ENCODE measurements at regions not wholly inside any gene's neighbourhood (a gene's known extent, or its start where the extent isn't known, plus 50 kb on each side); places are given as distances from the start of the nearest gene placed in this dataset.
A peak's percentile ranks its signal among the peaks of the same experiment; 100 is the strongest.

DNA sequence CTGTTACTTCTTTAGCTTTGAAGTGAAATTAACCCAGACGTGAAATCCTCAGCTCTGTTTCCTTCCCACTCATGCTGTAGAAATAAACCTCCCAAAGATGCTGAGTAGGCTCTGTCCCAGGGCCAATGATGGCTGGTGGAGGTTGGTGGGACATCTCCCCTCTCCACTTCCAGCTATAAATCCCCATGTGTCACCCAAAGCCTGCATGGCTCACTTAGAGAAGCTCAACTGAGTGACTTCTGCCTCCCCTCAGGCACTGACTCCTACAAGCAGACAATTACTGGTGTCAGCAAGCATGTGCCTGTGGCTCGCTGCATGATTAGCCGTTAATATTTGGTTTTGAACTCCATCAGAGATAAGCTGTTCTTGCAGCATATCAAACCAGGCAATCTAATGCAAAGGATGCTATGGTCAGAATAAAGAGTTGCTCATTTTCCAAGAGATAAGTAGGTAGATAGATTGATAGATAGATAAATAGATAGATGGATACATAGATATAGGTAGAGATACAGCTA lies 569.5 kb upstream of the WWC1 start:
- H3K36me3 Mint-ChIP-seq, result no peaks in the 10 kb centered on the region
- no peak overlapping the region for H3K27ac Mint-ChIP-seq
- no peak for DNase-seq (ENCODE audit: low spot score in 2 of 2)
- ATAC-seq, result no peak
- H3K4me3 Mint-ChIP-seq, result no peak overlapping the region
- H3K9me3 Mint-ChIP-seq, result peaks cover 5% of the 10 kb centered on the region
- H3K4me1 Mint-ChIP-seq, result peaks cover 9% of the 10 kb centered on the region

GRCh38 chr5:167723254-167723871 lies 568.1 kb upstream of the WWC1 start:
- ATAC-seq (peak; percentile 69), DNase-seq (ENCODE audit: low spot score in 2 of 2) (peak; percentile 24 to 65)
- Mint-ChIP-seq H3K36me3 (no peaks in the 10 kb centered on the region), H3K9me3 (peaks cover 5% of the 10 kb centered on the region), H3K4me1 (peaks cover 9% of the 10 kb centered on the region), H3K4me3 (no peak overlapping the region), H3K27ac (no peak overlapping the region)

GRCh38 chr5:167725264-167725663 lies 566.2 kb upstream of the WWC1 start:
- ATAC-seq (no peak), DNase-seq (ENCODE audit: low spot score in 2 of 2) (no peak)
- H3K36me3 Mint-ChIP-seq, result no peaks in the 10 kb centered on the region
- H3K4me1 Mint-ChIP-seq, result peaks cover 9% of the 10 kb centered on the region
- no peak overlapping the region for H3K27ac Mint-ChIP-seq
- H3K4me3 Mint-ChIP-seq, result no peak overlapping the region
- H3K9me3 Mint-ChIP-seq, result peaks cover 5% of the 10 kb centered on the region

GRCh38 chr5:167725741-167726140 lies 565.7 kb upstream of the WWC1 start:
- H3K36me3 Mint-ChIP-seq, result no peaks in the 10 kb centered on the region
- DNase-seq (ENCODE audit: low spot score in 2 of 2), result no peak
- H3K4me1 Mint-ChIP-seq, result peaks cover 9% of the 10 kb centered on the region
- H3K4me3 Mint-ChIP-seq, result no peak overlapping the region
- peaks cover 5% of the 10 kb centered on the region for H3K9me3 Mint-ChIP-seq
- no peak for ATAC-seq
- no peak overlapping the region for H3K27ac Mint-ChIP-seq

- H3K9me3 Mint-ChIP-seq, result peaks cover 5% of the 10 kb centered on the region
- DNase-seq (ENCODE audit: low spot score in 2 of 2) (no peak), ATAC-seq (no peak)
- peaks cover 9% of the 10 kb centered on the region for H3K4me1 Mint-ChIP-seq
- H3K4me3 Mint-ChIP-seq, result no peak overlapping the region
- H3K27ac Mint-ChIP-seq, result no peak overlapping the region
- H3K36me3 Mint-ChIP-seq, result no peaks in the 10 kb centered on the region
These were observed 564.8 kb upstream of the WWC1 start for GRCh38 chr5:167726642-167727041.

DNA sequence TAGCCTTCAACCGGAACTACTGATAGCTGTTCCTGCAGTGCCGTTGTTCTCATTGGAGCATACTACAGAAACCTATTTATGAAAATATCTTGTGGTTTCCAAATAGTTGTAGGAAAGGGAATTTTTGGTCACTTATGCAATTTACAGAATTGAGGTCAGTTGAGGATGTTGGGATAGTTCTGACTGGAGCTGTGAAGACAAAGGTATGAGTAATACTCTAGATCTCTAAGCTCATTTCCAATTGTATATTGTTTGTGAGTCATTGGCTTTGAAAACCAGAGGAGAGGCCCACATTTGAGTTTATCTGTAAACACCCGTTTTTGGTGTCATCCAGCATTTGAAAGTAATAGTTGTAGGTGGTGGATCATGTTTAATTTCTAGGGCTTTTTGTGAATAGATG lies 561.3 kb upstream of the WWC1 start:
- no peaks in the 10 kb centered on the region for H3K9me3 Mint-ChIP-seq
- ATAC-seq (no peak), DNase-seq (ENCODE audit: low spot score in 2 of 2) (no peak)
- no peak overlapping the region for H3K4me3 Mint-ChIP-seq
- no peak overlapping the region for H3K27ac Mint-ChIP-seq
- H3K36me3 Mint-ChIP-seq, result no peaks in the 10 kb centered on the region
- H3K4me1 Mint-ChIP-seq, result no peaks in the 10 kb centered on the region

DNA sequence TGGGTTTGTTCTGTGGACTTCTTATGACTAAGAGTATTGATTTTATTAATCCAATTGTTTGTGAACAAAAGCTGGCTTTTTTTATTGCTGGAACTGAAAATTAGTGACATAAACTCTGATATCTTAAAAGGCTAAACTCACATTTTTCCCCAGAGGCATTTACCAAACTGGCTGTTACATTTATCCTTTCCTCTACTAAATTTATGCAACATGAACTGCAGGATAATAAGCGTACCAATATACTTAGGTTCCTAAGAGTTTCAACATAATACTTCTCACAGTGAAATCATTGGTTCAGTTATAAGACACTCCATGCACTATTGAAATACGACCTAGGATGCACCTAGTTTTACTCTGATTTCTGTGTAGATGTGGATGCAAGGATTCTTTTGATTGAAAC lies 560.8 kb upstream of the WWC1 start:
- Mint-ChIP-seq H3K4me3 (no peak overlapping the region), H3K36me3 (no peaks in the 10 kb centered on the region), H3K4me1 (no peaks in the 10 kb centered on the region), H3K9me3 (no peaks in the 10 kb centered on the region), H3K27ac (no peak overlapping the region)
- ATAC-seq (no peak), DNase-seq (ENCODE audit: low spot score in 2 of 2) (no peak)

- Mint-ChIP-seq H3K4me1 (no peaks in the 10 kb centered on the region), H3K4me3 (no peak overlapping the region), H3K36me3 (no peaks in the 10 kb centered on the region), H3K9me3 (no peaks in the 10 kb centered on the region), H3K27ac (no peak overlapping the region)
- ATAC-seq, result no peak
- no peak for DNase-seq (ENCODE audit: low spot score in 2 of 2)
These were observed 559.5 kb upstream of the WWC1 start for GRCh38 chr5:167731951-167732350.

DNA sequence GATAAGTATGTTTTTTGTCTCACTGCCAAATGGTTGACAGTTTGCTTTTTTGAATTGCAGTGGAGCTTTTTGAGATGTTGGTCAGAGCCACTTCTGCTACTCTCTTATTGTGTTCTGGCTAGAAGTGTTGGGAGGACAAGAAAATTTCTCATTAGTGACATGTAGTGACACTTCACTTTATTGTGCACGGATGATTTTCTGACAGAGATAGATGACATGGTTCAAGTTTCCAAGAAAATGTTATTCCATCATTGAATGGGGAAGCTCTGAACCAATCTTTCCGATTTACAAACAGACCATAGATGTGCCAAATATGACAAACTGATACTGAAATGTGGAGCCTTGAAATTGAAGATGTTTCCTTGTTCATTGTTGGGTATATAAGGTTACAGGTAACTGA lies 558.9 kb upstream of the WWC1 start:
- no peak overlapping the region for H3K27ac Mint-ChIP-seq
- H3K4me1 Mint-ChIP-seq, result no peaks in the 10 kb centered on the region
- H3K9me3 Mint-ChIP-seq, result no peaks in the 10 kb centered on the region
- DNase-seq (ENCODE audit: low spot score in 2 of 2) (no peak), ATAC-seq (no peak)
- H3K4me3 Mint-ChIP-seq, result no peak overlapping the region
- no peaks in the 10 kb centered on the region for H3K36me3 Mint-ChIP-seq

DNA sequence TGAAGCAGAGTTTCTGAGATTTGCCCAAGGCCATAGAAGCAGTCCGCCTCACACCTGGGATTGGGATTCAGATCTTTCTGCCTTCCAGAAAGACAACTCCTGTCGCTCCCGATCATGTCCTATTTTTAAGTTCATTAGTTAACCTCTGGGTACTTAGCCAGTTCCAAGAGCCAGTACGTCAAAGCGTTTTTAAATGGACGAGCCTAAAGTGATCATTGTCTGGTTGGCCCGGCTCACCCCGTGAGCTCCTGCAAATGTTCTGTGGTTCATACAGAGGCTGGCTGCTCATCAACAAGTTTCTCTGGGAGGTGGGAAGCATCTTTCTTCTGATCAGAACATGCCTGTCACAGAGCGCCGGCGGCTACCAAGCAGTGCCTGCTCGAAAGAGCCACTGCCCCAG lies 554.5 kb upstream of the WWC1 start:
- Mint-ChIP-seq H3K4me1 (no peaks in the 10 kb centered on the region), H3K36me3 (no peaks in the 10 kb centered on the region), H3K4me3 (no peak overlapping the region), H3K27ac (no peak overlapping the region), H3K9me3 (no peaks in the 10 kb centered on the region)
- DNase-seq (ENCODE audit: low spot score in 2 of 2), result no peak
- ATAC-seq, result no peak

DNA sequence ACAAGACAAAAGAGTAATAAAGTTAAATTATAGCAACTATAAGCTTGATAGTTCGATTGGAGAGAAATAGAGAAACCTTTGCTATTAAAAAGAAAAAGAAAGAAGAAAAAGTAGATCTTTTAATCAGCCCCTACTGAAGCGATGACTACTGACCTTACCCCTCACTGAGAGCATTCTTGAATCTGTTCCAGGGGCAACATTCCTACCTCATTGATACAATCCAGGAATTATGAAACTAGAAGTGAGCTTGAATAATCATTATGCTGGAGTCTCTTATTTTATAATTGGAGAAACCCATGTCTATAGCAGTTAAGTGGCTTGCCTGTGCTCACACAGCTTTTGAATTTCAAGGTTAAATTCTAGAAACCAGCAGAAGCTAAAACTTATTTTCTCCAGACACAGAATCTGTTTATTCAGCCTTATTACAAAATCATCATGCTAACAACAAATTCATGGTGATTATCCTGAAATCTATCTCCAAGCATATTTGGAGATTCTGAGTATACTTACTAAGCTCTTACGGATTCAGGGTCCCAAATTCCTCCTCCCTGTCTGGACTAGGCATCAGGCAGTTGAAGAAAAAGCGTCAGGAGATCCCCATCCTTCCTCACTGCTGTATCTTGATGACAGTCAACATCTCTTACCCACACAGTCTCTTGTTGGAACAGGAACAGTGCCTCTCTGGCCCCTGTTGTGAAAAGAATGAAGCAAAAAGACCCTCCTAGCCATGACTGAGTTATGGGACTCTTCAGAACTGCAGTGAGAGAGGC lies 547.6 kb upstream of the WWC1 start:
- no peaks in the 10 kb centered on the region for H3K4me1 Mint-ChIP-seq
- no peak for ATAC-seq
- H3K9me3 Mint-ChIP-seq, result no peaks in the 10 kb centered on the region
- no peaks in the 10 kb centered on the region for H3K36me3 Mint-ChIP-seq
- no peak overlapping the region for H3K4me3 Mint-ChIP-seq
- DNase-seq (ENCODE audit: low spot score in 2 of 2), result no peak
- H3K27ac Mint-ChIP-seq, result no peak overlapping the region

DNA sequence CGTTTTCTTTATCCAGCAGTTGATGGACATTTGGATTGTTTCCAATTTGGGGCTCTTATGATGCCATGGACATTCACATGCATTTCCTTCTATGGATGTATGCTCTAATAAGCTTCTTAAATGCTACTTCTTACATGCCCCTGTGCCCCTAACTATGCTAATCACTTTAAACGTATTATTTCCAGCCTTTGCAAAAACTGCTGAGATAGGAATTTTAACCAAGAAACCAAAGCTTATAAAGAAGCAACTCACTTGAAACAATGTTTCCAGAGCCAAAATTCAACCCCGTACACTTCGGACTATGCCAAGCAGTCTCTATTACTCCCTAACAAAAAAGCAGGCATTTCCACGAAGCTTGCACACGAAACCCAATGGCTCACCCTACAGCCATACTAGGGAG lies 545.6 kb upstream of the WWC1 start:
- no peak overlapping the region for H3K4me3 Mint-ChIP-seq
- peaks cover 2% of the 10 kb centered on the region for H3K9me3 Mint-ChIP-seq
- no peak overlapping the region for H3K27ac Mint-ChIP-seq
- no peak for DNase-seq (ENCODE audit: low spot score in 2 of 2)
- H3K4me1 Mint-ChIP-seq, result no peaks in the 10 kb centered on the region
- H3K36me3 Mint-ChIP-seq, result no peaks in the 10 kb centered on the region
- ATAC-seq, result no peak

DNA sequence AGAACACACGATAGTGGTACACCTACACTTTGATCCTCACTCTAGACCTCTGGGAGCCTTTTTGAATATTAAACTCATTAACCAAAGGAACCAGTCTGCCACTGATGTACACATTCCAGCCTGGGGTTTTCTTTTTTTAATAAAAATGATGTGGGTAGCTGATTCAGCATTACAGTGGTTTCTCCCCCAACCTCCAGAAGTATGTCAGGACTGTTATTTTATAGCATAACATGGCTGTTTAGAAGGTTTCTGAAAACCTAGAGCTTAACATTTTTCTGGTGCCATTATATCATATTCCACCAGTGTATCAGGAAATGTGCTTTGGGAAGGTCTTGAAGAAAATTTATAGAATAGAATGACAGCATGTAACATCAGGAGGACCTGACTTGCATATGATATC lies 540.9 kb upstream of the WWC1 start:
- peaks cover 5% of the 10 kb centered on the region for H3K9me3 Mint-ChIP-seq
- H3K36me3 Mint-ChIP-seq, result no peaks in the 10 kb centered on the region
- no peak overlapping the region for H3K4me3 Mint-ChIP-seq
- H3K27ac Mint-ChIP-seq, result no peak overlapping the region
- ATAC-seq (no peak), DNase-seq (ENCODE audit: low spot score in 2 of 2) (no peak)
- no peaks in the 10 kb centered on the region for H3K4me1 Mint-ChIP-seq

GRCh38 chr5:167752936-167753335 lies 538.5 kb upstream of the WWC1 start:
- no peaks in the 10 kb centered on the region for H3K4me1 Mint-ChIP-seq
- no peaks in the 10 kb centered on the region for H3K36me3 Mint-ChIP-seq
- H3K27ac Mint-ChIP-seq, result no peak overlapping the region
- no peak for ATAC-seq
- H3K4me3 Mint-ChIP-seq, result no peak overlapping the region
- peaks cover 5% of the 10 kb centered on the region for H3K9me3 Mint-ChIP-seq
- DNase-seq (ENCODE audit: low spot score in 2 of 2), result no peak

DNA sequence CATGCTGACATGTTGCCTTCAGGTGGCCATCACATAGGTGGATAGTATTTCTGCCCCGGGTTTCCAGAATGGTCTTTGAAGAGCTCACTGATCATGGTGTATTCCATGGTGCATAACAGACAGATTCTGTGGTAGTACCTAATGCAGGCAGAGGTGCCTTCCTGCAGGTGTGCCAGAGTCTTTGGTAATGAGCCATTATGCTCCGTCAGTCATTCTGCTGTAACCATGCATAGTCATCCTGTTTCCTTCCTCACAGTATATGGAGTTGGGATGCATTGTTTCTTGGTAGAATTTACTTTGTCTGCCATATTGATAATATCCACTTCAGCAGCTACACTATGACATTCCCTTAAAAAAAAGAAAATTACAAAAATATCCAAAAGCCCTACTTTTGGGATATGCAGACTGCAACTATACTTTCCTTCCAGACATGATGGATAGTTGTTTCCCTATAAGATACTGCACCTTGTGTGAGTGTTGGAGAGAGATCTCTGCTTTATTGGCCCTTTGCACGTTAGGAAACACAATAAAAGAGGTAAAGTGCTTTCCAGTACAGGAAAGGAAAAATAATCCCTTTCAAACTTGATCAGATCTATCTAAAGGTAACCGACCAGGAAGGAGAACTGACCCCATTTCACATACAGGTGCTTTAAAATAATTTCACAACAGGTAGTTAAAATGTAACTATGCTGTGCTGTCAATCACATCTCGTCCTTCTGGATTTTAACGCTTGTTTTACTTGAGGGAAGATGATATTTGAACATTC lies 537.5 kb upstream of the WWC1 start:
- no peak for ATAC-seq
- H3K9me3 Mint-ChIP-seq, result peaks cover 5% of the 10 kb centered on the region
- no peak overlapping the region for H3K27ac Mint-ChIP-seq
- no peaks in the 10 kb centered on the region for H3K36me3 Mint-ChIP-seq
- DNase-seq (ENCODE audit: low spot score in 2 of 2), result no peak
- no peak overlapping the region for H3K4me3 Mint-ChIP-seq
- H3K4me1 Mint-ChIP-seq, result no peaks in the 10 kb centered on the region
